HG03045 (cell line): ENCODE measurements at regions not wholly inside any gene's neighbourhood (a gene's known extent, or its start where the extent isn't known, plus 50 kb on each side); places are given as distances from the start of the nearest gene placed in this dataset.

Experiments
- ATAC-seq: cut with Tn5 transposase; IDR thresholded peaks from one replicate; pipeline ENCODE4 v1.9.1; 2021; ENCODE audit warnings: mild to moderate bottlenecking, moderate library complexity; ENCODE audit not compliant: unreplicated experiment

- ATAC-seq, result no peak
These were observed 120.6 kb downstream of the MAB21L3 start for GRCh38 chr1:116231752-116232151.

GRCh38 chr1:116232989-116233514 is 121.9 kb downstream of the MAB21L3 start:
- no peak for ATAC-seq

GRCh38 chr1:116234429-116234828 is 123.2 kb downstream of the MAB21L3 start:
- ATAC-seq, result no peak

- ATAC-seq, result no peak
These were observed 128.7 kb downstream of the MAB21L3 start for GRCh38 chr1:116239916-116240315.

- no peak for ATAC-seq
These were observed 130.3 kb upstream of the ATP1A1 start for GRCh38 chr1:116242741-116243140.

GRCh38 chr1:116243333-116244054 is 129.6 kb upstream of the ATP1A1 start:
- no peak for ATAC-seq

- no peak for ATAC-seq
These were observed 126.9 kb upstream of the ATP1A1 start for GRCh38 chr1:116246174-116246573.

GRCh38 chr1:116252271-116252670 is 120.8 kb upstream of the ATP1A1 start:
- no peak for ATAC-seq

GRCh38 chr1:116252785-116253184 is 120.3 kb upstream of the ATP1A1 start:
- ATAC-seq, result no peak

GRCh38 chr1:116253566-116254382 is 119.3 kb upstream of the ATP1A1 start:
- no peak for ATAC-seq

GRCh38 chr1:116254776-116255175 is 118.3 kb upstream of the ATP1A1 start:
- ATAC-seq, result no peak

- ATAC-seq, result no peak
These were observed 117.4 kb upstream of the ATP1A1 start for GRCh38 chr1:116255486-116256285.

GRCh38 chr1:116256286-116256649 is 116.8 kb upstream of the ATP1A1 start:
- no peak for ATAC-seq

- no peak for ATAC-seq
These were observed 116.2 kb upstream of the ATP1A1 start for GRCh38 chr1:116256875-116257274.

GRCh38 chr1:116257341-116257767 is 115.7 kb upstream of the ATP1A1 start:
- no peak for ATAC-seq

- no peak for ATAC-seq
These were observed 115.2 kb upstream of the ATP1A1 start for GRCh38 chr1:116257836-116258235.

GRCh38 chr1:116258668-116259419 is 114.2 kb upstream of the ATP1A1 start:
- ATAC-seq, result no peak

- ATAC-seq, result no peak
These were observed 113.4 kb upstream of the ATP1A1 start for GRCh38 chr1:116259663-116260062.

- no peak for ATAC-seq
These were observed 112.9 kb upstream of the ATP1A1 start for GRCh38 chr1:116260115-116260514.

- no peak for ATAC-seq
These were observed 112.4 kb upstream of the ATP1A1 start for GRCh38 chr1:116260621-116261020.
